HG03439 (cell line): ENCODE measurements at regions not wholly inside any gene's neighbourhood (a gene's known extent, or its start where the extent isn't known, plus 50 kb on each side); places are given as distances from the start of the nearest gene placed in this dataset.
A peak's percentile ranks its signal among the peaks of the same experiment; 100 is the strongest.
"Not testable (repeated sequence)": the region's sequence is repeated elsewhere in the genome, so short reads cannot be mapped to it uniquely, and the experiment has no call there.

ENCODE experiments used
- ATAC-seq: cut with Tn5 transposase; IDR thresholded peaks from one replicate; pipeline ENCODE4 v1.9.1; 2021; ENCODE audit warnings: mild to moderate bottlenecking, moderate library complexity; ENCODE audit not compliant: unreplicated experiment

- peak; percentile 77 for ATAC-seq
Observed at GRCh38 chr6:137799950-137800568, 67.0 kb upstream of the TNFAIP3 start.

GRCh38 chr6:137800762-137801161, 66.3 kb upstream of the TNFAIP3 start:
- ATAC-seq, result no peak

GRCh38 chr6:137801352-137802114, 65.5 kb upstream of the TNFAIP3 start:
- ATAC-seq, result no peak

- ATAC-seq, result no peak
Observed at GRCh38 chr6:137802408-137803182, 64.5 kb upstream of the TNFAIP3 start.

GRCh38 chr6:137804637-137805036, 62.4 kb upstream of the TNFAIP3 start:
- ATAC-seq, result no peak

GRCh38 chr6:137805622-137806021, 61.4 kb upstream of the TNFAIP3 start:
- no peak for ATAC-seq

- no peak for ATAC-seq
Observed at GRCh38 chr6:137806914-137807682, 60.0 kb upstream of the TNFAIP3 start.

GRCh38 chr6:137808191-137808590, 58.9 kb upstream of the TNFAIP3 start:
- ATAC-seq, result no peak

GRCh38 chr6:137808836-137809315, 58.2 kb upstream of the TNFAIP3 start:
- no peak for ATAC-seq

- ATAC-seq, result not testable (repeated sequence)
Observed at GRCh38 chr6:137809895-137810553, 57.0 kb upstream of the TNFAIP3 start.

GRCh38 chr6:137810554-137811120, 56.4 kb upstream of the TNFAIP3 start:
- ATAC-seq, result no peak

GRCh38 chr6:137811121-137811915, 55.7 kb upstream of the TNFAIP3 start:
- ATAC-seq, result peak; percentile 96

- no peak for ATAC-seq
Observed at GRCh38 chr6:137811916-137812553, 55.0 kb upstream of the TNFAIP3 start.

- ATAC-seq, result no peak
Observed at GRCh38 chr6:137813308-137813970, 53.6 kb upstream of the TNFAIP3 start.

GRCh38 chr6:137814030-137814429, 53.0 kb upstream of the TNFAIP3 start:
- not testable (repeated sequence) for ATAC-seq

- ATAC-seq, result no peak
Observed at GRCh38 chr6:137815692-137816091, 51.4 kb upstream of the TNFAIP3 start.

- no peak for ATAC-seq
Observed at GRCh38 chr6:137816133-137816579, 50.9 kb upstream of the TNFAIP3 start.
